ACHN (cell line): ENCODE measurements at regions not wholly inside any gene's neighbourhood (a gene's known extent, or its start where the extent isn't known, plus 50 kb on each side); places are given as distances from the start of the nearest gene placed in this dataset.

Experiments used
- DNase-seq: peaks from one replicate; pipeline ENCODE4 v3.0.0-alpha.2; 2015
- in situ Hi-C: cut with HindIII; loops from 2 replicates; pipeline ENCODE4 v1.10.0; 2017; ENCODE audit warnings: low sequenced_read_pairs, low pct_ligation_motif_present, low pct_unique_long_range_greater_than_20kb

- no peak for DNase-seq
- in situ Hi-C loops: no loop called here
Observed at GRCh38 chrX:82912382-82912781, 595.7 kb upstream of the POU3F4 start.

GRCh38 chrX:82934980-82935379, 573.1 kb upstream of the POU3F4 start:
- DNase-seq: no peak
- in situ Hi-C loops: no loop called here

- no peak for DNase-seq
Observed at GRCh38 chrX:82945332-82945731, 562.8 kb upstream of the POU3F4 start.

GRCh38 chrX:82961129-82961528, 547.0 kb upstream of the POU3F4 start:
- in situ Hi-C loops: no loop called here
- peak; percentile 10 for DNase-seq

More at GRCh38 chrX:82945332-82945731, 562.8 kb upstream of the POU3F4 start:
- in situ Hi-C loops: no loop called here

- in situ Hi-C loops: no loop called here
- no peak for DNase-seq
Observed at GRCh38 chrX:82973646-82974045, 534.4 kb upstream of the POU3F4 start.

GRCh38 chrX:82998163-82998562, 509.9 kb upstream of the POU3F4 start:
- in situ Hi-C loops: no loop called here

GRCh38 chrX:83004012-83004411, 504.1 kb upstream of the POU3F4 start:
- in situ Hi-C loops: no loop called here
- DNase-seq: no peak

More at GRCh38 chrX:82998163-82998562, 509.9 kb upstream of the POU3F4 start:
- no peak for DNase-seq

GRCh38 chrX:83008415-83008814, 499.7 kb upstream of the POU3F4 start:
- in situ Hi-C loops: no loop called here
- DNase-seq: peak; percentile 1

GRCh38 chrX:83019258-83019657, 488.8 kb upstream of the POU3F4 start:
- DNase-seq: no peak
- in situ Hi-C loops: no loop called here

- in situ Hi-C loops: no loop called here
- DNase-seq: peak; percentile 4
Observed at GRCh38 chrX:83022020-83022419, 486.1 kb upstream of the POU3F4 start.
